A172 (cell line): ENCODE measurements at regions not wholly inside any gene's neighbourhood (a gene's known extent, or its start where the extent isn't known, plus 50 kb on each side); places are given as distances from the start of the nearest gene placed in this dataset.
"Not testable (repeated sequence)": the region's sequence is repeated elsewhere in the genome, so short reads cannot be mapped to it uniquely, and the experiment has no call there.

Experiments used
- DNase-seq: peaks from one replicate; pipeline ENCODE4 v3.0.0-alpha.2; 2015; ENCODE audit warnings: low spot score

GRCh38 chr3:144023543-144023942, 51.9 kb downstream of the DIPK2A start:
- not testable (repeated sequence) for DNase-seq

DNA sequence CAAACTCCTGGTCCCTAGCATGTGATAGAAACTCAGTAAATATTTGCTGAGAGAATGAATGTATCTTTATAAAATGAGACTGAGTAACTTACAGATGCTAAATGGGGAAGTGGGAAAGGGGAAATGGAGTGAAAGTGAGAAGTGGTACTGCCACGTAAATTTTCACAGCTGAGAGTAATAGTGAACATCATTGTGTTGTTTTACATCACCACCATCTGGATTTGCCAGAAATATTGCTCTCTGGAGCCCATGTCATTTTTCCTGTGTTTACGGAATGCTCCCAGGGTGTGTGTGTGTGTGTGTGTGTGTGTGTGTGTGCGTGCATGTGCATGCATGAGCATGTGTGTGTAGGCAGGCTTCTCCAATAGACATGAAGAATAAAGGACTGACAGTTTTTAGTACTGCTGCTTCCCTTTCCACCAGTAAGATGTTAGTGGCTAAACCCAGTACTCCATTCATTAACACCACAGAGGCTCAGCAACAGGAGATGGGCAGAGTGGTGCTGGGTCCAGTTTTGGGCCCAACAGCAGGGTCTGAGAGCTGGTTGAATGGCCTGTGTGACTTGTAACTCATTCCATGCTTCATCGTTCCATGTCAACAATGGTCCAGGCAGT, 57.3 kb downstream of the DIPK2A start:
- DNase-seq, result no peak

- no peak for DNase-seq
These were observed 58.1 kb downstream of the DIPK2A start for GRCh38 chr3:144029769-144030168.

DNA sequence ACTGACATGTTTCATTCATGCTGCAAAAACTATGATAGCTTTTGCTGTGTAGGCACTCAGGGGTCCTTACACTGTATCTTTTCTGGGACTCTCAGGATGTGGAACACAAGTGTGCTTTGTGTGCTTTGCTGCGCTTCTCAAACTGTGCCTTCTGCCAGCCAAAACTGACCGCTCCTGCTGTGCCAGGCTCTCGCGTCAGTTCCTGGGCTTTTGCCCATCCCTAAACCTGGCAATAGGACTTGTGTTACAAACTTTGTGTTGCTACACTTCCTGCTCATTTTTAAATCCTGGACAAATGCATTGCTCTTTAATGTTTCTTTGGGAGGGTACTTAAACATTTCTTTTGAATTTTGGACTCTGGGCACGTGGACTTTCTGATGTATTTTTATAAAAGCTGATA, 60.3 kb downstream of the DIPK2A start:
- no peak for DNase-seq

DNA sequence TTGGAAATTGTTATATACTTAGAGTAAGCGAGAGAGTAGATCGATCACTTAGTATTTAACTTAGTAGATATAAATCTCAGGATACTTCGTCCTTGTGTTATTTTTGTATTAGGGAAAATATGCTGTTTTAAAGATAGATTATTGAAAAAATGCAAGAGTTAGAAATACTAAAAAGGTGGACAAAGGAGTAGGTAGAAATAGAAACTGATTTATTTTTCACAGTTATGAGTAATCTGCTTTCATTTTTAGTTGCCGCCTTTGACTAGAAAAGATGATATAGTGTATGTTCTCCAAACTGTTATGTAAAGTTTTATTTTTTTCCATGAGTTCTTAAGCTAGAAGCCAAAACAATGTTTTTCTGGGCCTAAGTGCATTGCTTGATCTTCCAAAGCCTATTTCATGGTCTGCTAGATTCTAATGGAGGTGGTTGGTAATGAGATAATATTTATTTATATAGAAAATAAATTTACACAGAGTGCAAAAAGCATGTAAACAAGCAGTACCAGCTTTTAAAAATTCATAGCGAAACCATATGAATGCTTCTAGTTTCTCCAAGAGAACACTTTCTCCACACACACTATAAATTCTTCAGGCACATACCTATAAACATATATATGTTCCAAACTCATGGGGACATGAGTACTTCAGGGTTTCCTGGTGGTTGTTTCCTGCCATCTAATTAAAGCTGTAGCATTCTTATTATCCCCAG, 61.1 kb downstream of the DIPK2A start:
- DNase-seq, result no peak

- no peak for DNase-seq
These were observed 61.6 kb downstream of the DIPK2A start for GRCh38 chr3:144033240-144033589.

GRCh38 chr3:144033863-144034262, 62.2 kb downstream of the DIPK2A start:
- DNase-seq, result no peak

DNA sequence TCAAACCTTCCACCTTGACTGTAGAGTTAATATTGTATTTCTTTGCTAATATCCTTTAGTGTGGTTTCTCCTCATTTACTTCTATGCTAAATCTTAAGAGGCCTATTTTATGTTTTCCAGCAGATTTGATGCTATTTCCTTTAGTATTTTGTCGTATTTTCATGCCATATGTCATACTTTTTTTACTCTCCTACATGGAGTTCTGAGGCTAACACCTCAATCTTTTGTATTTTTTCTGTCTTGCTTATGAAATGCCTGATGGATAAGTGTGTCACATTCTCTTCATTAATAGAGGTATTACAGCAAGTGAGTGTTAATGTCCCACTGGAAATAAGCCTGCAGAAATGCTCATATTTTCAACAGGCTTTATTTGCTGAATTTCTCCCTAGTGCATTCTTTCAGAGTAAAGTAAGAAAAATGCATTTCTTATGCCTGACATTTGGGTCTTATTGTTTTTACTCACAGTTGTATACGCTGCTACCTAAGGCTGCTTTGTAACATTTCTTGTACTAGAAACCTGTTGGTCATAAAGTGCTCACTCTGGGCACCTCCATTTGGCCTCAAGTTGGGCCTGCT, 63.2 kb downstream of the DIPK2A start:
- no peak for DNase-seq

- no peak for DNase-seq
These were observed 64.9 kb downstream of the DIPK2A start for GRCh38 chr3:144036498-144036897.

- peak; percentile 68 for DNase-seq
These were observed 68.0 kb downstream of the DIPK2A start for GRCh38 chr3:144039661-144040060.

DNA sequence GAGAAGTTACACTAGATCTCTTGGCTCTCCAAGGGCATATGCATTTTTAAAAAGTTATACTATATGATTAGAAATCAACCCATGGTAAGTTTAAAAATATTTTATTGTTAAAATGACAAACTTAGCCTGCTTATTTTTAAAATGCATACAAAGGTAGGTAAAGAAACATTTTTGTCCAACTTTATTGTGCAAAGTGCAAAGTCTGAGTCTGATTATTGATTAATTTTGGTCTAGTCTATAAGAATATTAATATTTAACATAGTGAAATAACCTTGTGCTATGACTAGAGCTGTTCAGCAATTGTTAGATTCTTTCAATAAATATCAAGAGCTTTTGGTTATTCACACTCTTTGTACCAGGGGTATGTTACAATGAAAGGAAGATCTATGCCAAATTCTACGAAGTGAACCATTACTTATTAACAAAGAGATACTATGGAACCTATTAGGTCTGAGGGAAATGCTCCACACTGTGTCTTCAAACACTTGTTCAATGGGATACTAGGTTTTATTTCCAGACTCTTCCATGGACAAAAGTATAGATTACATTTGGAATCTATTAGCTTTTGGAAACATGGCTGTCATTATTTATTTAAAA, 70.4 kb downstream of the DIPK2A start:
- DNase-seq, result no peak

- no peak for DNase-seq
These were observed 74.1 kb downstream of the DIPK2A start for GRCh38 chr3:144045766-144046165.

GRCh38 chr3:144049374-144049773, 77.8 kb downstream of the DIPK2A start:
- DNase-seq, result no peak

DNA sequence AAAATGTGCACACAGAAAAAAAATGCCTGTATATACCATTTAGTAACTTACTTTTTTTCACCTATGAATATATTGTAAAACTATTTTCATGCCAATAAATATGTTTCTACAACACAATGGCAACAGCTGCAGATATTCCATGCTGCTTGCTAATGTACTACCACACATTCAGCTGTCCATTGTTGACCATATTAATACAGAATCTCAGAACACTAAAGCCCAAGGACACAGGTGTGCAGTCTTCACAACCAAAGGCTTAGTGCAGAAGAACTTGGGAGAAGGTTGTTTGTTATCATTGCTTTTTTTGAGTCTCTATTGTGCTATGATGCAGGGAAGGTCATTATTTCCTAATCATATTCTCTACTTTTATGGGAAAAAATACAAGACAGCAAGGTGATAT, 79.6 kb downstream of the DIPK2A start:
- DNase-seq, result no peak

- no peak for DNase-seq
These were observed 80.7 kb downstream of the DIPK2A start for GRCh38 chr3:144052275-144052674.

DNA sequence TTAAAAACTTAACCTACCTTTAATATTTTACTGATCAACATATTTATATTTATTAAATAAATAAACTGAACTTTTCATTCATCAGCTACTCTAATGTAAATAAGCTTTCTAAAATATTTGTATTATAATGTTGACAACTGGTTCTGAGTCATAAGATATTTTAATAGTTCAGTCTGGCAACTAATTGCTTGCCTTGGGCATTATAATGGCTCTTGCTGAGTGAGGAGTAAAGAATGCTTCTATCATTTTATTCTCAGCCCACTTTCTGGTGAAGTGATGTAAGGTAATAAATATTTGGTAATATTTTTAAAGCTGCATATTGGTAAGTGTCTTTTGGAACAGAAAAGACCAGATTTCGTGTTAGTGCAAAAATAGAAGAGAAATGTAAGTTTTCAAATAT, 81.5 kb downstream of the DIPK2A start:
- DNase-seq, result peak; percentile 77

DNA sequence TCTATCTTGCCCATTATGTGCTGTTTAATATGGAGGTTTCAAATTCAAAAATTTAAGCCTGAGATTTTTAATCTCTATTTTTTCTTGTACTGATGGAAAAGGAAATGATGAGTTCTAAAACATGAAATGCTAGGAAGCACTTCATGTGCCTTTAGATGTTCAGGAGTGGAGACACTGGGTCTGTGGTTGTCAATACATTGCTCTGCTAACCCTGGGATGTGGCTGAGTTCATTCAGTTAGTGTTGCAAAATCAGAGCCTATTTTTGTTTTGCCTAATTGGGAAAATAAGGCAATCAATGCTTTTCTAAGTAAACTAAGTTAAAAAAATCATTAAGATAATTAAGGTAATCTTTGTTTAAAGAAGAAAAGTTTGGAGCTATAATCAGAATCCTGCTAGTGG, 83.1 kb downstream of the DIPK2A start:
- no peak for DNase-seq

- peak; percentile 76 for DNase-seq
These were observed 84.0 kb downstream of the DIPK2A start for GRCh38 chr3:144055604-144056003.

DNA sequence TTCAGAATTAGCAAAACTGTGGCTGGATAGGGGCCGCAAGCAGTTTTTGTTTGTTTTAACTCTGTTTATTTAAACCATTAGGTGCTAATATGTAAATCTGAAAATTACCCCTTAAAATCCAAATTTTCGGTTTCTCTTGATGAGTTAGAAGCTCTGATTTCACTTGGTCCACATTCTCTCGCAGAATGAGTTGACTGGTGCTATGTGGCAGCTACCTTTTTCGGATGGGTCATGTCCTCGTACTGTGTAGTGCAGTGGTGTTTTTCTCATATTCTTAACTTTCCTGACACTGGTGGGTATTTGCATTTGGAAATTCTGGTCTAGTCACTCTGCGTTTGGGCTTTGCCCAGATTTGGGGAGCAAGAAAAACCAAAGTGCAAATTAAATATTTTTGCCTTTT, 87.1 kb downstream of the DIPK2A start:
- no peak for DNase-seq

GRCh38 chr3:144059481-144059880, 87.9 kb downstream of the DIPK2A start:
- no peak for DNase-seq

- DNase-seq, result no peak
These were observed 89.3 kb downstream of the DIPK2A start for GRCh38 chr3:144060881-144061280.

- no peak for DNase-seq
These were observed 91.7 kb downstream of the DIPK2A start for GRCh38 chr3:144063306-144063705.

GRCh38 chr3:144067059-144067458, 95.4 kb downstream of the DIPK2A start:
- no peak for DNase-seq
